Uterus (tissue), 3 donors: ENCODE measurements at regions not wholly inside any gene's neighbourhood (a gene's known extent, or its start where the extent isn't known, plus 50 kb on each side); places are given as distances from the start of the nearest gene placed in this dataset.

Source experiments
- DNase-seq, 2 donors: peaks; one replicate each; pipeline ENCODE4 v3.0.0-alpha.2; 2019 to 2020
- H3K27ac ChIP-seq, 2 donors: fragments of 200-600 bp; sonication (generic); 1 replicate in 1 of 2; 2 replicates in 1 of 2; pipeline ENCODE4 v1.5.1; 2016 to 2018
- H3K27me3 ChIP-seq, 2 donors: fragments of 200-600 bp; sonication (generic); one replicate each; pipeline ENCODE4 v1.5.1; 2018 to 2019; ENCODE audit warnings: control low read depth in 1 of 2
- H3K36me3 ChIP-seq, 2 donors: fragments of 200-600 bp; sonication (generic); one replicate each; pipeline ENCODE4 v1.5.1; 2019; ENCODE audit warnings: control low read depth in 1 of 2
- H3K4me1 ChIP-seq, 2 donors: fragments of 200-600 bp; sonication (generic); one replicate each; pipeline ENCODE4 v1.5.1; 2018 to 2019; ENCODE audit warnings: control low read depth in 1 of 2
- H3K4me3 ChIP-seq, 2 donors: fragments of 200-600 bp; sonication (generic); 1 replicate in 1 of 2; 2 replicates in 1 of 2; pipeline ENCODE4 v1.5.1; 2018 to 2019; ENCODE audit warnings: mild to moderate bottlenecking in 1 of 2
- H3K9me3 ChIP-seq, 2 donors: fragments of 200-600 bp; sonication (generic); one replicate each; pipeline ENCODE4 v1.5.1; 2019; ENCODE audit warnings: control low read depth in 1 of 2
- POLR2A ChIP-seq, 2 donors: fragments of 450-650 bp; IDR thresholded peaks; one replicate each; pipeline ENCODE4 v1.6.1; 2016; ENCODE audit warnings: antibody characterized with exemption in 2 of 2, mild to moderate bottlenecking in 1 of 2, moderate library complexity in 1 of 2
- intact Hi-C: fragments of 100-400 bp; cut with DNase I; formaldehyde crosslinking; loops from one replicate; pipeline ENCODE4 v1.15.1; 2023; ENCODE audit warnings: low total_unique reads
- TF ChIP-seq, protein P1 (sequence below), 4 experiments: fragments of 200-600 bp in 2 of 4; fragments of 450-650 bp in 2 of 4; sonication (generic) in 2 of 4; IDR thresholded peaks; one replicate each; pipeline ENCODE4 v1.5.1; 2016 to 2019; ENCODE audit warnings: antibody characterized with exemption in 4 of 4, mild to moderate bottlenecking in 2 of 4, moderate library complexity in 1 of 4
- donor health status: DM: yes; HTN: yes; CAD: no.

DNA sequence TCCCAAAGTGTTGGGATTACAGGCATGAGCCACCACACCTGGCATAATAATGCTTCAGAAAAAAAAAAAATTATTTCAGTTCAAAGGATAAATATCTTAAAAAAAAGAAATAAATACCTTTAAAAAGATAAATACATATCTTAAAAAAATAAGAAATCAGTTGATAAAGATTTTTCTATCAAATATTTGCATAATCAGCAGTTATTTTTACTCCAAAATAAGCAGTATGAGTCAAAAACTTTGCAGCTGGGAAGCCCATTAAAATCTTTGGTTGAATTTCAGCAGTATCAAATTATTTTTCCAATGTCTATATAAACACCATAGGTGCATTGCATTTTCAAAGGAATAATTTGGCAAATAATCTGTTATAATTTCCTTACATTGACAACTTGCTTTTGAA lies 202.5 kb downstream of the KBTBD8 start:
- intact Hi-C loops: no loop called here
- Histone ChIP-seq H3K27ac (no peak overlapping the region), H3K9me3 (no peaks in the 10 kb centered on the region), H3K4me1 (no peaks in the 10 kb centered on the region), H3K36me3 (no peaks in the 10 kb centered on the region), H3K4me3 (no peak overlapping the region), H3K27me3 (no peaks in the 10 kb centered on the region)
- no peak for TF ChIP-seq POLR2A (IDR thresholded peaks at IDR 0.05)
- TF ChIP-seq, protein P1, sequence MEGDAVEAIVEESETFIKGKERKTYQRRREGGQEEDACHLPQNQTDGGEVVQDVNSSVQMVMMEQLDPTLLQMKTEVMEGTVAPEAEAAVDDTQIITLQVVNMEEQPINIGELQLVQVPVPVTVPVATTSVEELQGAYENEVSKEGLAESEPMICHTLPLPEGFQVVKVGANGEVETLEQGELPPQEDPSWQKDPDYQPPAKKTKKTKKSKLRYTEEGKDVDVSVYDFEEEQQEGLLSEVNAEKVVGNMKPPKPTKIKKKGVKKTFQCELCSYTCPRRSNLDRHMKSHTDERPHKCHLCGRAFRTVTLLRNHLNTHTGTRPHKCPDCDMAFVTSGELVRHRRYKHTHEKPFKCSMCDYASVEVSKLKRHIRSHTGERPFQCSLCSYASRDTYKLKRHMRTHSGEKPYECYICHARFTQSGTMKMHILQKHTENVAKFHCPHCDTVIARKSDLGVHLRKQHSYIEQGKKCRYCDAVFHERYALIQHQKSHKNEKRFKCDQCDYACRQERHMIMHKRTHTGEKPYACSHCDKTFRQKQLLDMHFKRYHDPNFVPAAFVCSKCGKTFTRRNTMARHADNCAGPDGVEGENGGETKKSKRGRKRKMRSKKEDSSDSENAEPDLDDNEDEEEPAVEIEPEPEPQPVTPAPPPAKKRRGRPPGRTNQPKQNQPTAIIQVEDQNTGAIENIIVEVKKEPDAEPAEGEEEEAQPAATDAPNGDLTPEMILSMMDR (IDR thresholded peaks at IDR 0.05): no peak
- DNase-seq: no peak

DNA sequence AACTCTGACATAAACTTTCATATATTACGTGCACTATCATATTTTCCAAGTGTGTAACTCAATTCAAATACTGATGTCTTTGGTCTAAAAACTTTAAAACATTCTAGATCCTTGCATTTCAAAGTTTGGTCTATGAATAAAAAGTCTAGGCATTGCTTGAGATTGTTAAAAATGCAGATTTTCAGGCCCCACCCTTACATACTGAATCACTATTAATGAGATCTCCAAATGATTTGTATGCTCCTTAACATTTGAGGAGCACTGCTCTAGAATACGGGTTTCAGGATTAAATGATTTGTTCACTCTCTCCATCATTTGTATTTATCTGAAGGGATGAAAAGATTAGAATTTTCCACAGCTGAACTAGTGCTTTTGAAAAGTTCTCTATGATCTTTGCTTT lies 202.9 kb downstream of the KBTBD8 start:
- intact Hi-C loops: no loop called here
- H3K36me3 ChIP-seq: no peaks in the 10 kb centered on the region
- no peaks in the 10 kb centered on the region for H3K4me1 ChIP-seq
- H3K4me3 ChIP-seq: no peak overlapping the region
- no peaks in the 10 kb centered on the region for H3K27me3 ChIP-seq
- TF ChIP-seq POLR2A (IDR thresholded peaks at IDR 0.05): no peak
- TF ChIP-seq, protein P1 (IDR thresholded peaks at IDR 0.05): no peak
- no peaks in the 10 kb centered on the region for H3K9me3 ChIP-seq
- H3K27ac ChIP-seq: no peak overlapping the region
- no peak for DNase-seq

DNA sequence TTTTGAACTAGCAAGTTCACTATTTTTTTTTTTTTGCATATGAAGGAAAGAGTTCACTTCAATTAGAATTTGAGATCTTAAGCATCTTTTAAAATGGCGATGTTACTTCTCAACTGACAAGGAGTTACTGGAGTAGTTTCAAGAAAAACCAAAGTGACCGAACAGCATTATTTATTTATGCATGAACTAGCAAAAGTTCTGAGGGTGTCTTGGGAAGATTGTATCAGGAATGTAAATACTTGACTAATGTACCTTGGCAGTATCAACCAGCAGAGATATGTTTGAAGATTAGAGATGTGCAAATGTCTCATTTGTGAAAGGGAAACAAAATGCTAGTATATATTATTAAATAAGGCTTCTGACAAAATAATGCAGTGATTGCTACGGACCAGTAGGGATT lies 203.9 kb downstream of the KBTBD8 start:
- DNase-seq: no peak
- TF ChIP-seq, protein P1 (IDR thresholded peaks at IDR 0.05): no peak
- no peak for TF ChIP-seq POLR2A (IDR thresholded peaks at IDR 0.05)
- Histone ChIP-seq H3K27ac (no peak overlapping the region), H3K36me3 (no peaks in the 10 kb centered on the region), H3K9me3 (no peaks in the 10 kb centered on the region), H3K4me3 (no peak overlapping the region), H3K4me1 (no peaks in the 10 kb centered on the region), H3K27me3 (no peaks in the 10 kb centered on the region)
- intact Hi-C loops: no loop called here

DNA sequence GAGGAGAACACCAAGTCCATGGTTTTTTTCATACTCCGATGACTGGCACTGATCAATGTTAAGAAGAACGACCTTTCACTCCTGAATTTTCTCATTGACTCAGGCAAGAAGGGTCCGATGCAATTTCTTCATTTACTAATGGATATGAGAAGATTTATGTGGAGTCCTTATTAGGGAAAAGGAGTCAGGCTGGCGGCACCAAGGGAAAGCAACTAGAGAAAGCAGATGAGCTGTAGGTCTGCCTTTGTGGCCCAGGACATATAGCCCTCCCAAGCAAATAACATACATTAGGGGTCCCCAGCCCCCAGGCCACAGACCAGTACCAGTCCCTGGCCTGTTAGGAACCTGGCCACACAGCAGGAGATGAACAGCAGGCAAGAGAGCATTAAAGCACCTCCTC lies 206.8 kb downstream of the KBTBD8 start:
- no peak overlapping the region for H3K27ac ChIP-seq
- TF ChIP-seq POLR2A (IDR thresholded peaks at IDR 0.05): no peak
- TF ChIP-seq, protein P1 (IDR thresholded peaks at IDR 0.05): no peak
- intact Hi-C loops: no loop called here
- DNase-seq: no peak
- H3K9me3 ChIP-seq: no peaks in the 10 kb centered on the region
- H3K4me1 ChIP-seq: no peaks in the 10 kb centered on the region
- no peak overlapping the region for H3K4me3 ChIP-seq
- no peaks in the 10 kb centered on the region for H3K27me3 ChIP-seq
- no peaks in the 10 kb centered on the region for H3K36me3 ChIP-seq

DNA sequence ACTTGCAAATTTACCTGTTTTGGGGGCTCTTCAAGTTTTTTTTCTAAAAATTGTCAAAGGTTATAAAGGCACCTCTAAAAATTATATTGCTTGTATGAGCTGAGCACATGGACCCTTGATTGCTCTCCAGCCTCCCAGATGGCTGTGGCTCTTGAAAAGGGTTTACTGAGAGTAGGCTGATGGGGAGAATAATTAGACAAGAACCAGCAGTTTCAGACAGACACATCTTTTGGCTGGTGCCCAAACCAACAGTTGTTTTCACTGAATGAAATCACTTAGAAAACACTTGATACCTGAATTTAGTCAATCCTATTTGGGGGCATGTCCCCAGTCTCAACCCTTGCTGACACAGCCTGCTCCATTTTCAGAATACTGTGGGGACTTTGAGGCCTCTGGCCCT lies 217.6 kb downstream of the KBTBD8 start:
- Histone ChIP-seq H3K9me3 (no peaks in the 10 kb centered on the region), H3K27me3 (no peaks in the 10 kb centered on the region), H3K4me3 (no peak overlapping the region), H3K36me3 (no peaks in the 10 kb centered on the region), H3K27ac (no peak overlapping the region), H3K4me1 (no peaks in the 10 kb centered on the region)
- no peak for DNase-seq
- intact Hi-C loops: no loop called here
- TF ChIP-seq, protein P1 (IDR thresholded peaks at IDR 0.05): no peak
- no peak for TF ChIP-seq POLR2A (IDR thresholded peaks at IDR 0.05)
